Uterus (tissue), 3 donors: ENCODE measurements at regions not wholly inside any gene's neighbourhood (a gene's known extent, or its start where the extent isn't known, plus 50 kb on each side); places are given as distances from the start of the nearest gene placed in this dataset.

Experiments
- DNase-seq, 2 donors: peaks; one replicate each; pipeline ENCODE4 v3.0.0-alpha.2; 2019 to 2020
- H3K27ac ChIP-seq, 2 donors: fragments of 200-600 bp; sonication (generic); 1 replicate in 1 of 2; 2 replicates in 1 of 2; pipeline ENCODE4 v1.5.1; 2016 to 2018
- H3K27me3 ChIP-seq, 2 donors: fragments of 200-600 bp; sonication (generic); one replicate each; pipeline ENCODE4 v1.5.1; 2018 to 2019; ENCODE audit warnings: control low read depth in 1 of 2
- H3K36me3 ChIP-seq, 2 donors: fragments of 200-600 bp; sonication (generic); one replicate each; pipeline ENCODE4 v1.5.1; 2019; ENCODE audit warnings: control low read depth in 1 of 2
- H3K4me1 ChIP-seq, 2 donors: fragments of 200-600 bp; sonication (generic); one replicate each; pipeline ENCODE4 v1.5.1; 2018 to 2019; ENCODE audit warnings: control low read depth in 1 of 2
- H3K4me3 ChIP-seq, 2 donors: fragments of 200-600 bp; sonication (generic); 1 replicate in 1 of 2; 2 replicates in 1 of 2; pipeline ENCODE4 v1.5.1; 2018 to 2019; ENCODE audit warnings: mild to moderate bottlenecking in 1 of 2
- H3K9me3 ChIP-seq, 2 donors: fragments of 200-600 bp; sonication (generic); one replicate each; pipeline ENCODE4 v1.5.1; 2019; ENCODE audit warnings: control low read depth in 1 of 2
- POLR2A ChIP-seq, 2 donors: fragments of 450-650 bp; IDR thresholded peaks; one replicate each; pipeline ENCODE4 v1.6.1; 2016; ENCODE audit warnings: antibody characterized with exemption in 2 of 2, mild to moderate bottlenecking in 1 of 2, moderate library complexity in 1 of 2
- intact Hi-C: fragments of 100-400 bp; cut with DNase I; formaldehyde crosslinking; loops from one replicate; pipeline ENCODE4 v1.15.1; 2023; ENCODE audit warnings: low total_unique reads
- TF ChIP-seq, protein P1 (sequence below), 4 experiments: fragments of 200-600 bp in 2 of 4; fragments of 450-650 bp in 2 of 4; sonication (generic) in 2 of 4; IDR thresholded peaks; one replicate each; pipeline ENCODE4 v1.5.1; 2016 to 2019; ENCODE audit warnings: antibody characterized with exemption in 4 of 4, mild to moderate bottlenecking in 2 of 4, moderate library complexity in 1 of 4
- donor health status: DM: yes; HTN: yes; CAD: no.

DNA sequence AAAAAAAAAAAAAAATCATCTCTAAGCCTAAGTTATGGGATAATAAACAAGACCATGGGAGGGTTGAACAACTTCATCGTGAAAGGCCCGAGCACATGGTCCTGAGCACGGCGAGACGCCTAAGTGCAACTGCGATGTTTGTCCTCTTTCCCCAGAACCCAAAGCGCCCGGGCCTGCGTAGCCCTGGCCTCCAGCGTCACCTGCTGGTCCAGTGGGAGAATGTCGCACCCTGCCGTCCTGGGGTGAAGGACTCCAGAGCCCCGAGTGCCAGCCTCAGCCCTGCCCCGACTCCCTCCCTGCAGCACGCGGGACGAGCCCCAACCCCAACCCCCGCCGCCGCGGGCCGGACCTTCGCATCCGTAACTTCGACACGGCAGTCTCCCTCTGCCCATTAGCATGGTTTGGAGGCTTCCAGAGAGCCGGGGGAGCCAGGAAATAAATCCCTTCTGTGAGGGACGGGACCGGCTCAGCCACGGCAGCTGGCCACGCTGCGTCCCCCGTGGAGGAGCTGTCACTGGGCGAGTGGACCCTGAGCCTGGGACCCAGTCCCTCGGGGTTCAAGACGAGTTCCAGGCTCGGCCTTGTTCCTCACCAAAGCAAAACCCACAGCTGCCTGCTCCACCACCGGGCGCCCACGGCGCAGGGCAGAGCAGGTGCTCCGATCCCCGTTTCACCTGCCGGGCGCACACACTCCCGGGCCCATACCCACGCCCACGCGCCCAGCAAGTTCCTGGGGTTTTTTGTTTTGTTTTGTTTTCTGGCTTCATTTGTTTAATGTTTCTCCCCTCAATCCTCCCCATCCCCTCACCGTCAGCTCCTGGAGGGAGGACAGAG is 132.5 kb upstream of the HAND1 start:
- no peaks in the 10 kb centered on the region for H3K36me3 ChIP-seq
- no peaks in the 10 kb centered on the region for H3K9me3 ChIP-seq
- DNase-seq = peak; percentile 17 to 24
- peaks cover 5 to 24% of the 10 kb centered on the region in 2 donors for H3K27me3 ChIP-seq
- H3K4me3 ChIP-seq = no peak overlapping the region
- H3K4me1 ChIP-seq = peaks cover 0 to 9% of the 10 kb centered on the region in 2 donors
- intact Hi-C loops = no loop called here
- TF ChIP-seq POLR2A (IDR thresholded peaks at IDR 0.05) = no peak
- TF ChIP-seq, protein P1, sequence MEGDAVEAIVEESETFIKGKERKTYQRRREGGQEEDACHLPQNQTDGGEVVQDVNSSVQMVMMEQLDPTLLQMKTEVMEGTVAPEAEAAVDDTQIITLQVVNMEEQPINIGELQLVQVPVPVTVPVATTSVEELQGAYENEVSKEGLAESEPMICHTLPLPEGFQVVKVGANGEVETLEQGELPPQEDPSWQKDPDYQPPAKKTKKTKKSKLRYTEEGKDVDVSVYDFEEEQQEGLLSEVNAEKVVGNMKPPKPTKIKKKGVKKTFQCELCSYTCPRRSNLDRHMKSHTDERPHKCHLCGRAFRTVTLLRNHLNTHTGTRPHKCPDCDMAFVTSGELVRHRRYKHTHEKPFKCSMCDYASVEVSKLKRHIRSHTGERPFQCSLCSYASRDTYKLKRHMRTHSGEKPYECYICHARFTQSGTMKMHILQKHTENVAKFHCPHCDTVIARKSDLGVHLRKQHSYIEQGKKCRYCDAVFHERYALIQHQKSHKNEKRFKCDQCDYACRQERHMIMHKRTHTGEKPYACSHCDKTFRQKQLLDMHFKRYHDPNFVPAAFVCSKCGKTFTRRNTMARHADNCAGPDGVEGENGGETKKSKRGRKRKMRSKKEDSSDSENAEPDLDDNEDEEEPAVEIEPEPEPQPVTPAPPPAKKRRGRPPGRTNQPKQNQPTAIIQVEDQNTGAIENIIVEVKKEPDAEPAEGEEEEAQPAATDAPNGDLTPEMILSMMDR (IDR thresholded peaks at IDR 0.05) = peak; percentile 25 to 62 (median 40)
- H3K27ac ChIP-seq = no peak overlapping the region

DNA sequence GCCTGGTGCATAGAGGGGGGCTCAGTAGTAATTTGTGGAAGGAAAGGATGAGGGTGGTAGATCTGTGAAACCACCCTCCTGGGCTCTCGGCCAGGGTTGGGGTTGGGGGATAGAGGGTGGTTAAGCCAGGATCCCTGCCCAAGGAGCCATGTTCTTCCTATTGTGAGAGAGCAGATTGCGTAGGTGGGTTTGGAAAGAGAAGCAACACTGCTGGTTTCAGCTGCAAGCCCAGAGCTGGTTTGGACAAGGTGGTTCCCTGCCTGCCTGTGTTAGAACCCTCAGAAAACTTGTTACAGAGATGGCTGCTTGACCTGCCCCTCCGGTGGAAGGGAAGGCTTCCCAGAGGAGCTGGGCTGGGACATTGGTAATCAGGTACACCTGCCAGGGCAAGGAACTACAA is 131.2 kb upstream of the HAND1 start:
- peaks cover 5 to 24% of the 10 kb centered on the region in 2 donors for H3K27me3 ChIP-seq
- TF ChIP-seq POLR2A (IDR thresholded peaks at IDR 0.05) = no peak
- TF ChIP-seq, protein P1 (IDR thresholded peaks at IDR 0.05) = no peak
- H3K27ac ChIP-seq = no peak overlapping the region
- no peak for DNase-seq
- no peak overlapping the region for H3K4me3 ChIP-seq
- H3K4me1 ChIP-seq = peaks cover 0 to 9% of the 10 kb centered on the region in 2 donors
- intact Hi-C loops = no loop called here
- no peaks in the 10 kb centered on the region for H3K9me3 ChIP-seq
- no peaks in the 10 kb centered on the region for H3K36me3 ChIP-seq

DNA sequence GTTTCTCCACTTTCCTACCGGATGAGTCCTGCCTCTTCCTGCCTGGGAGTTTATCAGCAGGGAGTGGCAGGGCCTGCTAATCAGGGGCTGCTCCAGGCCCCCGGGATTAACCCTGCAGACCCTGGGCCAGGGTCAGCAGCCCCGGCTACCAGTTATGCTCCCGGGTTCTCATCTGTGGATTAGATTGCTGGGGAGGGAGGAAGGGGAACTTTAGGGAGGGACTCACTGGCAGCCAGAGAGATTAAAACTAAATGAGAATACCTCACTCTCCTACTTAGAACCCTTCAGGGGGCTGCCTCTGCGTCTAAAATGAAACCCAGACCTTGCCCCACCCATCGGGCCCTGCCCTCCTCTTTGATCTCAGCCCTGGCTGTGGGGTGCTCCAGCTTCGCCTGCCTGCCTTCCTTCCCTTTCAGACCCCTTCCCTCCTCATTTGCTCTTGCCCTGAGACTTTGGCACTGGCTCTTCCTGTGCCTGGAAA is 130.5 kb upstream of the HAND1 start:
- H3K27me3 ChIP-seq = peaks cover 5 to 24% of the 10 kb centered on the region in 2 donors
- H3K27ac ChIP-seq = no peak overlapping the region
- intact Hi-C loops = no loop called here

DNA sequence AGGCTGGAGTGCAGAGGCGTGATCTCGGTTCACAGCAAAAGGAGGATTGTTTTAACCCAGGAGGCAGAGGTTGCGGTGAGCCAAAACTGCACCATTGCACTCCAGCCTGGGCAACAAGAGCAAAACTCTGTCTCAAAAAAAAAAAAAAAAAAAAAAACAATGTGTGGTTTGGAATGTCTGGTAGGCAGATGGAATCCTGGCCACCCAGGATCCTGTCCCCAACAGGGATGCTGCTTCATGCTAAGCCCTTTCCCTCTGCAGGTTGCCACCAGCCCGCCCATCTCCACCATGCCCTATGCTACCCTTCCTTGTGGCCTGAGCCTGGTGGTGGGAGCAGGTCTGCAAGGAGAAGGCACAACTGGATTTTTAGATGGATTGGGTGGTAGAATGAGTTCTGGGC is 129.7 kb upstream of the HAND1 start:
- Histone ChIP-seq H3K36me3 (no peaks in the 10 kb centered on the region), H3K27me3 (peaks cover 5 to 23% of the 10 kb centered on the region in 2 donors), H3K4me1 (peaks cover 0 to 9% of the 10 kb centered on the region in 2 donors), H3K9me3 (no peaks in the 10 kb centered on the region), H3K27ac (no peak overlapping the region), H3K4me3 (no peak overlapping the region)
- no peak for DNase-seq
- intact Hi-C loops = no loop called here
- TF ChIP-seq, protein P1 (IDR thresholded peaks at IDR 0.05) = no peak
- TF ChIP-seq POLR2A (IDR thresholded peaks at IDR 0.05) = no peak

More for the DNA sequence above, 130.5 kb upstream of the HAND1 start:
- DNase-seq = no peak
- TF ChIP-seq POLR2A (IDR thresholded peaks at IDR 0.05) = no peak
- TF ChIP-seq, protein P1 (IDR thresholded peaks at IDR 0.05) = no peak
- Histone ChIP-seq H3K4me1 (peaks cover 0 to 9% of the 10 kb centered on the region in 2 donors), H3K36me3 (no peaks in the 10 kb centered on the region), H3K4me3 (no peak overlapping the region), H3K9me3 (no peaks in the 10 kb centered on the region)

DNA sequence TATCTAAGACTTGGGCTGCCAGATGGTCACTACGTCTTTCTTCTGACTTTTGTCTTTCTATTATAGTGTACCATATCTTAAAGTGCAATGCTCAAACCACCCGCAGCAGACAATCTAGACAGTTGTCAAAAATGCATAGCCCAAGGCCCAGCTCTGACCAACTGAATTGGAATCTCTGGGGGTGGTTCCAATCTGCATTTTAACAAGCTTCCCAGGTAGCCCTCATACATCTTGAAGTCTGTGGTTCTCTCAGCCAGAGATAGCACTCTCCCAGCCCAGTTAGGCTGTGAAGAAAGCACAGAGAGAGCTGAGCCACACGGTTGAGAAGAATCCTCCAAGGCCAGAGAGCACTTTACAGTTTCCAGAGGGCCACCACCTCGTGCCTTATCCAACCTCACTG is 128.2 kb upstream of the HAND1 start:
- no peak overlapping the region for H3K27ac ChIP-seq

More for the DNA sequence above, 128.2 kb upstream of the HAND1 start:
- Histone ChIP-seq H3K4me3 (no peak overlapping the region), H3K4me1 (peaks cover 0 to 9% of the 10 kb centered on the region in 2 donors), H3K9me3 (no peaks in the 10 kb centered on the region), H3K36me3 (no peaks in the 10 kb centered on the region), H3K27me3 (peaks cover 5 to 15% of the 10 kb centered on the region in 2 donors)
- DNase-seq = no peak
- intact Hi-C loops = no loop called here
- TF ChIP-seq POLR2A (IDR thresholded peaks at IDR 0.05) = no peak
- TF ChIP-seq, protein P1 (IDR thresholded peaks at IDR 0.05) = no peak
